ENCODE measurements at regions not wholly inside any gene's neighbourhood (a gene's known extent, or its start where the extent isn't known, plus 50 kb on each side); places are given as distances from the start of the nearest gene placed in this dataset.
"Not testable (repeated sequence)": the region's sequence is repeated elsewhere in the genome, so short reads cannot be mapped to it uniquely, and the experiment has no call there.

DNA sequence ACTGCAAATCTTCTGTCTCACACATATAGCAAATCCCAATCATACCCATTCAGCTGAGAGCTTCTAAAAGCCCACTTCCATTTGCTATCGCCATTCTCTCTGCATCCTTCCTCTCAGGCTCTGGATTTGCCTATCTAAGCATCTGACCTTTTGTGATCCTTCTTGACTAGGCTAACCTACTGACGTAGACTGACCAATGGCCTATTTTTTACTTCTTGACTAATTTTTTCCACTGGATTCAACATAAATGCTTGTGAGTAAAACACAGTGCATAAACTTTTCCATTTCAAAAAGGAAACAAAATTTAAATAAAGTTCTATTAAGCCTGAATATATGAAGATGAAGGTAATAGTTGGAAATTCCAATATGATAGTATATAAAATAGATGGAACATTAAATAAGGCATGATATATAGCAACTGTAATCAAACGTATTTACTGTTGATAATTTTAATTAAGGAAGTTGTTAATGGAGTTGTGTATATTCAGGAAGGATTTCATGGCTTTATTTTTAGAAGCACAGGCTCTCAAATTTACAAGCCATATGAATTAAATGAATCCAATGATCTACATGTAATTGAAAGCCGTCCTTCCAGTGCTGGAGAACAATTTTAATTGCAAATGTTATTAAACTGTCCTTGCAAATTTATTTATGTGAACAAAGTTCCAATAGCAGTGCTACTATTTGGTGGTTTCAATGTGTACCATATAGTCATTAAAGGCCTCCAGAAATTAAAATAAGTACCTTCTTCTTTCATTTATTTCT is 918.4 kb downstream of the SORCS3 start:
- Histone ChIP-seq H3K4me3 (ENCODE audit: low read depth, low read length) (no peak overlapping the region), H3K27me3 (ENCODE audit: control insufficient read depth, insufficient read depth, low read length) (no peaks in the 10 kb centered on the region), H3K36me3 (ENCODE audit: control insufficient read depth, insufficient read depth, low read length) (no peaks in the 10 kb centered on the region)
- no peak for DNase-seq (ENCODE audit: low read depth)
- TF ChIP-seq, protein P1, sequence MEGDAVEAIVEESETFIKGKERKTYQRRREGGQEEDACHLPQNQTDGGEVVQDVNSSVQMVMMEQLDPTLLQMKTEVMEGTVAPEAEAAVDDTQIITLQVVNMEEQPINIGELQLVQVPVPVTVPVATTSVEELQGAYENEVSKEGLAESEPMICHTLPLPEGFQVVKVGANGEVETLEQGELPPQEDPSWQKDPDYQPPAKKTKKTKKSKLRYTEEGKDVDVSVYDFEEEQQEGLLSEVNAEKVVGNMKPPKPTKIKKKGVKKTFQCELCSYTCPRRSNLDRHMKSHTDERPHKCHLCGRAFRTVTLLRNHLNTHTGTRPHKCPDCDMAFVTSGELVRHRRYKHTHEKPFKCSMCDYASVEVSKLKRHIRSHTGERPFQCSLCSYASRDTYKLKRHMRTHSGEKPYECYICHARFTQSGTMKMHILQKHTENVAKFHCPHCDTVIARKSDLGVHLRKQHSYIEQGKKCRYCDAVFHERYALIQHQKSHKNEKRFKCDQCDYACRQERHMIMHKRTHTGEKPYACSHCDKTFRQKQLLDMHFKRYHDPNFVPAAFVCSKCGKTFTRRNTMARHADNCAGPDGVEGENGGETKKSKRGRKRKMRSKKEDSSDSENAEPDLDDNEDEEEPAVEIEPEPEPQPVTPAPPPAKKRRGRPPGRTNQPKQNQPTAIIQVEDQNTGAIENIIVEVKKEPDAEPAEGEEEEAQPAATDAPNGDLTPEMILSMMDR (IDR thresholded peaks at IDR 0.05; ENCODE audit: insufficient read depth, low read length, poor library complexity, severe bottlenecking): no peak

DNA sequence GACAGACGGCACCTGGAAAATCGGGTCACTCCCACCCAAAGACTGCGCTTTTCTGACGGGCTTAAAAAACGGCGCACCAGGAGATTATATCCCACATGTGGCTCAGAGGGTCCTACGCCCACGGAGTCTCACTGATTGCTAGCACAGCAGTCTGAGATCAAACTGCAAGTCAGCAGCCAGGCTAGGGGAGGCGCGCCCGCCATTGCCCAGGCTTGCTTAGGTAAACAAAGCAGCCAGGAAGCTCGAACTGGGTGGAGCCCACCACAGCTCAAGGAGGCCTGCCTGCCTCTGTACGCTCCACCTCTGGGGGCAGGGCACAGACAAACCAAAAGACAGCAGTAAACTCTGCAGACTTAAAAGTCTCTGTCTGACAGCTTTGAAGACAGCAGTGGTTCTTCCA is 909.4 kb downstream of the SORCS3 start:
- not testable (repeated sequence) for DNase-seq (ENCODE audit: low read depth); H3K27me3 ChIP-seq (ENCODE audit: control insufficient read depth, insufficient read depth, low read length); H3K4me3 ChIP-seq (ENCODE audit: low read depth, low read length); H3K36me3 ChIP-seq (ENCODE audit: control insufficient read depth, insufficient read depth, low read length)

- Histone ChIP-seq H3K36me3 (ENCODE audit: control insufficient read depth, insufficient read depth, low read length) (no peaks in the 10 kb centered on the region), H3K4me3 (ENCODE audit: low read depth, low read length) (no peak overlapping the region), H3K27me3 (ENCODE audit: control insufficient read depth, insufficient read depth, low read length) (no peaks in the 10 kb centered on the region)
- TF ChIP-seq, protein P1 (IDR thresholded peaks at IDR 0.05; ENCODE audit: insufficient read depth, low read length, poor library complexity, severe bottlenecking): no peak
- DNase-seq (ENCODE audit: low read depth): no peak
Observed at GRCh38 chr10:105549731-105550130, 908.6 kb downstream of the SORCS3 start.

DNA sequence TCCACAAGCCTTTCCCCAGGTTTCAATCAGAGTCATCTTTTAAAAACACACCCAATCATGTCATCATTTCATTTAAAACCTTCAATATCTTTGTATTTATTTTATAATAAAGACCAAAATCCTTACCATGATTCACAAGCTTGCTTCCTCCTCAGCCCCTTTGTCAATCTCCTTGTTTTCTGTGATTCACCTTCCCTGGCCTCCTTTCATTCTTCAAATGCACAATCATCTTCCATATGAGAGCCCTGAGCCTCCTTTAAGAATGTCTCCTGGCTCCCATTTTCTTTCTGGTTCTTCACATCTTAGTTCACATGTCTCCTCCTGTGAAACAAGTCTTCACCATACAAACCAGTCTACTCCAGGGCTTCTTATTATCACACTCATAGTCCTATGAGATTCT is 904.0 kb downstream of the SORCS3 start:
- DNase-seq (ENCODE audit: low read depth): no peak
- TF ChIP-seq, protein P1 (IDR thresholded peaks at IDR 0.05; ENCODE audit: insufficient read depth, low read length, poor library complexity, severe bottlenecking): no peak

DNA sequence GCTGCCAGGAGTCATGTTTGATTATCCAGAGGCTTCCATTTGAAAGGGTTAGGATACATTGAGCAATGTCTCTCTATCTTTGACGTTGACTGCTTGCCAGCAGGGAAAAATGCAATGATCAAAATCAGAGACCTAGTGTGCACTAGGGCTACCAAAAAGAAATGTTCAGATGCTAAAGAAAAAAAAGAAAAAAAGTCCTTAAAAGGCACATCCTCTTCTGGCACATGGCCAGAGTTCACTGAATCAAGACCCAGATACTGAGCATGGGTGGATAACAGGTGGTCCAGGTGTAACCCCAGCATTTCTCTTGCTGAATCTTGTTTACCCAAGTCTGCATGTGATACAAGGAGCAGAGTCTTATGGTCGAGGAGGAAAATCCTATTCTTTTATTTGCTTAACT is 899.3 kb downstream of the SORCS3 start:
- no peaks in the 10 kb centered on the region for H3K27me3 ChIP-seq (ENCODE audit: control insufficient read depth, insufficient read depth, low read length)
- H3K4me3 ChIP-seq (ENCODE audit: low read depth, low read length): no peak overlapping the region
- TF ChIP-seq, protein P1 (IDR thresholded peaks at IDR 0.05; ENCODE audit: insufficient read depth, low read length, poor library complexity, severe bottlenecking): no peak
- DNase-seq (ENCODE audit: low read depth): no peak
- H3K36me3 ChIP-seq (ENCODE audit: control insufficient read depth, insufficient read depth, low read length): no peaks in the 10 kb centered on the region

More for the DNA sequence above, 904.0 kb downstream of the SORCS3 start:
- no peaks in the 10 kb centered on the region for H3K27me3 ChIP-seq (ENCODE audit: control insufficient read depth, insufficient read depth, low read length)
- H3K4me3 ChIP-seq (ENCODE audit: low read depth, low read length): no peak overlapping the region
- H3K36me3 ChIP-seq (ENCODE audit: control insufficient read depth, insufficient read depth, low read length): no peaks in the 10 kb centered on the region

DNA sequence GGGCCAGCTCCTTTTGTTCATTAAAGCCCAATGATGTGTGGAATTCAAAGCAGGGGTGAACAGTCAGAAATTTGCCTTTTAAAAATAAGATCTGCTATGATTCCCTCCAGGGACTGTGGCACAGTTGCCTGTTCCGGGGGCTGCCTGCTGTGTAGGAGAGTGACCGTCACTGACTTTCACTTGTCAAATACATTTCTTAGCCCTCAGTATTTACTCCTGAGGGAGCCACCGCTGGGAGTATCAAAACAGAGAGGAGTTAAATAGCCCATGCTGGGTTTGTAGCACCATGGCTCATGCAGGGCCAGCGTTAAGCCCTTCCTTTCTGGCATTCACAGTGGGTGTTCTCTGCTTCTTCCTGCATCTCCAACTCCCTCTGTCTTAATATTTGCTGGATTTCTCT is 897.8 kb downstream of the SORCS3 start:
- no peaks in the 10 kb centered on the region for H3K27me3 ChIP-seq (ENCODE audit: control insufficient read depth, insufficient read depth, low read length)
- no peak overlapping the region for H3K4me3 ChIP-seq (ENCODE audit: low read depth, low read length)
- TF ChIP-seq, protein P1 (IDR thresholded peaks at IDR 0.05; ENCODE audit: insufficient read depth, low read length, poor library complexity, severe bottlenecking): no peak
- DNase-seq (ENCODE audit: low read depth): no peak
- H3K36me3 ChIP-seq (ENCODE audit: control insufficient read depth, insufficient read depth, low read length): no peaks in the 10 kb centered on the region
